Body of pancreas (tissue), 4 donors: ENCODE measurements at regions not wholly inside any gene's neighbourhood (a gene's known extent, or its start where the extent isn't known, plus 50 kb on each side); places are given as distances from the start of the nearest gene placed in this dataset.

ENCODE experiments used
- ATAC-seq: fragments of 150-250 bp; one replicate; pipeline ENCODE4 v1.9.1; 2016
- DNase-seq, 4 donors: peaks; one replicate each; pipeline ENCODE4 v3.0.0-alpha.2; 2019
- H3K27ac ChIP-seq, 4 donors: fragments of 200-600 bp; sonication (generic); 1 replicate in 3 of 4; 2 replicates in 1 of 4; pipeline versions ENCODE4 v1.5.1 to v1.6.1; 2016 to 2019; ENCODE audit warnings: mild to moderate bottlenecking in 1 of 4, mixed read lengths in 1 of 4, moderate library complexity in 1 of 4
- H3K27me3 ChIP-seq, 2 donors: fragments of 200-600 bp; sonication (generic); one replicate each; pipeline ENCODE4 v1.6.0; 2016; ENCODE audit warnings: mild to moderate bottlenecking in 1 of 2
- H3K36me3 ChIP-seq, 2 donors: fragments of 200-600 bp; sonication (generic); replicated peaks in 1 of 2; 2 replicates each; pipeline ENCODE4 v1.5.1; 2016; ENCODE audit warnings: low read depth in 2 of 2; ENCODE audit not compliant: insufficient read depth in 1 of 2
- H3K4me1 ChIP-seq: fragments of 200-600 bp; sonication (generic); one replicate; pipeline ENCODE4 v1.6.0; 2016
- H3K4me3 ChIP-seq, 2 donors: fragments of 200-600 bp; sonication (generic); 1 replicate in 1 of 2; 2 replicates in 1 of 2; pipeline ENCODE4 v1.5.1; 2016 to 2019
- H3K9me3 ChIP-seq, 3 donors: fragments of 200-600 bp; sonication (generic); 1 replicate in 2 of 3; 2 replicates in 1 of 3; pipeline ENCODE4 v1.5.1; 2016
- POLR2A ChIP-seq, 3 donors: fragments of 450-650 bp; IDR thresholded peaks; one replicate each; pipeline ENCODE4 v1.6.1; 2016; ENCODE audit warnings: antibody characterized with exemption in 3 of 3, mild to moderate bottlenecking in 2 of 3
- WGBS, 2 donors: methylation state at CpG; one replicate each; pipeline ENCODE4 v1.1.5; 2017; 5-methylcytosine and 5-hydroxymethylcytosine counted together
- intact Hi-C: fragments of 100-400 bp; cut with DNase I; formaldehyde crosslinking; loops from one replicate; pipeline ENCODE4 v1.15.1; 2023
- TF ChIP-seq, protein P1 (sequence below), 7 experiments: fragments of 450-650 bp in 4 of 7; fragments of 200-600 bp in 3 of 7; sonication (generic) in 3 of 7; IDR thresholded peaks; one replicate each; pipeline ENCODE4 v1.5.1; 2016 to 2019; ENCODE audit warnings: antibody characterized with exemption in 7 of 7

DNA sequence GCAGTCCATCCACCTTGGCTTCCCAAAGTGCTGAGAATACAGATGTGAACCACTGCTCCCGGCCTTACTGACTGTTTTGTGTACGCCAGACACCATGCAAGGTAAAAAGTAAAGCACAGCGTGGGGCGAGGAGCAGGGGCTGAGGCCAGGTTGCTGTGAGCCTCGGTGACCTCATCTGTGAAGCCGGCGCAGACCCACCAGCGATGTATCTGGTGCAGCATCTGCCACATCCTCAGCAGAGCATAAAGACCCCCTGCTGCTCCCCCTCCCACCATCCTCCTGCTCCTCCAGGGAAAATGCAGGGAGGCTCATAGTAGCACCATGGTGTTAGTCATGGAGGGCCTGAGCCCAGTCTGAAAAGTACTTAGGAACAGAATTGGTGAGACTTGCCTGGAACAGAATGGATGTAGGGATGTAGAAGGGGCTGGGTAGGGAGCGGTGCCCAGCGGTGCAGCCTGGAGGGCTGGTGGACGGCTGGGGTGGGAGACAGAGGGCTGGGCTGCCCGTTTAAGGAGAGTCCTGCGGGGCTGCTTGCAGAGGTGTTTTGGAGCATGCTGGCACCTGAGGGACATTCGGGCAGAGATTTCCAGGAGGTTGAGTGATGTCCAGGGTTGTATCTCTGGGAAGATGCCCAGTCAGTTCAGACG lies 462.4 kb downstream of the BRD1 start:
- no peaks in the 10 kb centered on the region for H3K36me3 ChIP-seq
- TF ChIP-seq, protein P1, sequence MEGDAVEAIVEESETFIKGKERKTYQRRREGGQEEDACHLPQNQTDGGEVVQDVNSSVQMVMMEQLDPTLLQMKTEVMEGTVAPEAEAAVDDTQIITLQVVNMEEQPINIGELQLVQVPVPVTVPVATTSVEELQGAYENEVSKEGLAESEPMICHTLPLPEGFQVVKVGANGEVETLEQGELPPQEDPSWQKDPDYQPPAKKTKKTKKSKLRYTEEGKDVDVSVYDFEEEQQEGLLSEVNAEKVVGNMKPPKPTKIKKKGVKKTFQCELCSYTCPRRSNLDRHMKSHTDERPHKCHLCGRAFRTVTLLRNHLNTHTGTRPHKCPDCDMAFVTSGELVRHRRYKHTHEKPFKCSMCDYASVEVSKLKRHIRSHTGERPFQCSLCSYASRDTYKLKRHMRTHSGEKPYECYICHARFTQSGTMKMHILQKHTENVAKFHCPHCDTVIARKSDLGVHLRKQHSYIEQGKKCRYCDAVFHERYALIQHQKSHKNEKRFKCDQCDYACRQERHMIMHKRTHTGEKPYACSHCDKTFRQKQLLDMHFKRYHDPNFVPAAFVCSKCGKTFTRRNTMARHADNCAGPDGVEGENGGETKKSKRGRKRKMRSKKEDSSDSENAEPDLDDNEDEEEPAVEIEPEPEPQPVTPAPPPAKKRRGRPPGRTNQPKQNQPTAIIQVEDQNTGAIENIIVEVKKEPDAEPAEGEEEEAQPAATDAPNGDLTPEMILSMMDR (IDR thresholded peaks at IDR 0.05): no peak
- TF ChIP-seq POLR2A (IDR thresholded peaks at IDR 0.05): no peak
- H3K4me1 ChIP-seq: no peaks in the 10 kb centered on the region
- no peaks in the 10 kb centered on the region for H3K9me3 ChIP-seq
- no peak overlapping the region for H3K4me3 ChIP-seq
- WGBS, 2 donors: 67 to 71% methylated on average over 8 to 15 of the region's 15 CpGs
- H3K27me3 ChIP-seq: no peaks in the 10 kb centered on the region
- no peak for ATAC-seq
- no peak overlapping the region for H3K27ac ChIP-seq
- DNase-seq: no peak
- intact Hi-C loops: no loop called here

DNA sequence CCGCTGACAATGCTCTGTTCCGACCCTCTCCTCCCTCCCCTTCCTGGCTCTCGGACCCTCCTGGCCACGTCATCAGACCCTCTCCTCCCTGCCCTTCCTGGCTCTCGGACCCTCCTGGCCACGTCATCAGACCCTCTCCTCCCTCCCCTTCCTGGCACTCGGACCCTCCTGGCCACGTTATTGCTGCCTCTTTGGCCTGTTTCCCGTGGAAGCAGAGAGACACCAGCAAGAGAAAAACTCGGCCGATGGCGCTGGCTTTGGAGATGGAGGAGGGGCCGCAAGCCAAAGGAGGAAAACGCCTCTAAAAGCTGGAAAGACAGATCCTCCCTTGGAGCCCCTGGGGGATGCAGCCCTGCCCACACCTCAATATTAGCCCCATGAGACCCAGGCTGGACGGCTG lies 463.3 kb downstream of the BRD1 start:
- intact Hi-C loops: no loop called here
- ATAC-seq (no peak), DNase-seq (no peak)
- TF ChIP-seq, protein P1 (IDR thresholded peaks at IDR 0.05): no peak
- TF ChIP-seq POLR2A (IDR thresholded peaks at IDR 0.05): no peak
- Histone ChIP-seq H3K27me3 (no peaks in the 10 kb centered on the region), H3K36me3 (no peaks in the 10 kb centered on the region), H3K9me3 (no peaks in the 10 kb centered on the region), H3K4me1 (no peaks in the 10 kb centered on the region), H3K27ac (no peak overlapping the region), H3K4me3 (no peak overlapping the region)
- WGBS, 2 donors: 54 to 63% methylated on average over 14 to 15 of the region's 15 CpGs

DNA sequence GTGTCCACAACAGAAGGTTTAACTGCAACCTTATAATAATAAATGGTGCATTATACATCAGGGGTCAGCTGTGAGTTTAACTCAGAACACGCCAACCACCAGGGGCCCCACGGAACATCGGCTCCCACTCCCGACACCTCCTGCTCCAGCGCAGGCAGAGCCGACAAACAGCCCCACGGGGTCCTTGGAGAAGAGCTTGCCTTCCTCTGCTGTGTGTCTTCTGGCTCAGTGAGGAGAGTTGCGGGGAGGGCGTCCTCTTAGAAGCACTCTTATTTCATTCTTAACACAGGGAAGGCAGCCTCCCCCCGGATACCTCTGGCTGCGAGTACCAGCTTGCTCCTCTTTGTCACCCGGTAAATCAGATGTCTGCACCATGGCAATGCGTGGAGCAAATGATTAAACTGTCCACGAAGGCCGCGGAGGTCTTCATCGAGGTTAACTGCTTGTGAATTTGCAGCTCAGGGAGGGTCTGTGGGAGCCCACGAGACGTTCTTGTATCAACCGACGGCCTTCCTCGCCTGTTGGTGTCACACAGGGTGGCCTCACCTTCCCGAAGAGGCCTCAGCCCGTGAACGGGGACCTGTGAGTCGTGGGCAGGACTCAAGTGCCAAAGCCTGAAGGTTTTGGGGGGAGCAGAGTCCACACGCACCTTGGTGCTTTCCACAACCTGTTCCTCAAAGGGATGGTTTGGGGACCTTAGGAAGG lies 464.0 kb downstream of the BRD1 start:
- Histone ChIP-seq H3K27me3 (peaks cover 0 to 4% of the 10 kb centered on the region in 2 donors), H3K4me1 (no peaks in the 10 kb centered on the region), H3K4me3 (no peak overlapping the region), H3K27ac (no peak overlapping the region), H3K9me3 (no peaks in the 10 kb centered on the region), H3K36me3 (no peaks in the 10 kb centered on the region)
- intact Hi-C loops: no loop called here
- ATAC-seq: no peak
- DNase-seq: no peak
- no peak for TF ChIP-seq POLR2A (IDR thresholded peaks at IDR 0.05)
- 71 to 76% methylated on average over 20 to 27 of the region's 27 CpGs for WGBS, 2 donors

DNA sequence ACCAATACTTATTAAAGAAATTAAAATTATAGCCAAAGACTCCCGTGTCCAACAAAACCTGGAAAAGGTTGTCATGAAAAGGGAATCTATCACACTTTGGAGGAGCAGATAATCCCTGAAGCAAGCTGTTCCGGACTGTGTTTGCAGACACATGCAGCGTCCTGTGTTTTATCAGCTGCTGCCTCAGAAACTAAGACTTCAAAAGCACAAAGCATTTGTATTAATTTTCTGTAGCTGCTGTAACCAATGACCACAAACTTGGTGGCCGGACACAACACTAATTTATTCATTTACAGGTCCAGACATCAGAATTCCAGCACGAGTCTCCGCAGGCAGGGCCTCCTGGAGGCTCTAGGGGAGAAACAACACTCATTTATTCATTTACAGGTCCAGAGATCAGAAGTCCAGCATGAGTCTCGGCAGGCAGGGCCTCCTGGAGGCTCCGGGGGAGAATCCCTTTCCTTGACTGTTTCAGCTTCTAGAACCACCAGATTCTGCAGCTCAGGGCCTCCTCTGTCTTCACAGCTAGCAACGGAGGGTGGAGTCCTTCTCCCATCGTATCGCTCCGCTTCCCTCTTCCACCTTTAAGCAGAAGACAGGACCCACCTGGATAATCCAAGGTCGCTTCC lies 465.3 kb downstream of the BRD1 start:
- ATAC-seq (no peak), DNase-seq (no peak)
- Histone ChIP-seq H3K9me3 (no peaks in the 10 kb centered on the region), H3K4me3 (no peak overlapping the region), H3K27me3 (peaks cover 0 to 6% of the 10 kb centered on the region in 2 donors), H3K27ac (no peak overlapping the region), H3K4me1 (no peaks in the 10 kb centered on the region), H3K36me3 (no peaks in the 10 kb centered on the region)
- WGBS, 2 donors: 36 to 41% methylated on average over 13 of the region's 13 CpGs
- TF ChIP-seq, protein P1 (IDR thresholded peaks at IDR 0.05): no peak
- TF ChIP-seq POLR2A (IDR thresholded peaks at IDR 0.05): no peak
- intact Hi-C loops: no loop called here

DNA sequence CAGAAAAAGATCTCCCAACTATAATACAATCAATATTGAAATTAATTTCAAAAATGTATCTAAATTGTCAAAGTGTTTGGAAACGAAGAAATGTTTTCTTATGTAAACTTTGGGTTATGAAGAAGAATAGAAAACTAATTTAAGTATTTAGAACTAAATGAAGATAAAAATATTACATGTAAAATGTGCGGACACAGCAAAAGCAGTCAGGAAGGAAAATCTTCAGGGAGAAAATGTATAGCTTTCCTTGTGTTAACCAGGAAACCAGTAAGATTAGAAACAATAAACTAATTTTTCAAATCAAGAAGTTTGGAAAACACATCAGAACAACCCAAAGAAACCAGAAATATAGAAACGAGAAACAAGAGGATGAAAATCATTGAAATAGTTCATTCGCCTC lies 466.5 kb downstream of the BRD1 start:
- Histone ChIP-seq H3K27me3 (peaks cover 0 to 6% of the 10 kb centered on the region in 2 donors), H3K36me3 (no peaks in the 10 kb centered on the region), H3K27ac (no peak overlapping the region), H3K9me3 (no peaks in the 10 kb centered on the region), H3K4me3 (no peak overlapping the region), H3K4me1 (no peaks in the 10 kb centered on the region)
- 22 to 27% methylated on average over 4 of the region's 4 CpGs for whole genome bisulfite sequencing, 2 donors
- ATAC-seq: no peak
- DNase-seq: no peak
- intact Hi-C loops: no loop called here
- TF ChIP-seq, protein P1 (IDR thresholded peaks at IDR 0.05): no peak
- no peak for TF ChIP-seq POLR2A (IDR thresholded peaks at IDR 0.05)
